Epithelial cell of prostate (primary cell): ENCODE measurements at regions not wholly inside any gene's neighbourhood (a gene's known extent, or its start where the extent isn't known, plus 50 kb on each side); places are given as distances from the start of the nearest gene placed in this dataset.
"Not testable (repeated sequence)": the region's sequence is repeated elsewhere in the genome, so short reads cannot be mapped to it uniquely, and the experiment has no call there.

Experiments used
- DNase-seq: peaks from one replicate; pipeline ENCODE4 v3.0.0-alpha.2; 2011; ENCODE audit warnings: low read depth, low spot score
- H3K27ac ChIP-seq: fragments of 450-650 bp; 2 replicates; pipeline ENCODE4 v1.5.1; 2017; ENCODE audit warnings: mild to moderate bottlenecking

DNA sequence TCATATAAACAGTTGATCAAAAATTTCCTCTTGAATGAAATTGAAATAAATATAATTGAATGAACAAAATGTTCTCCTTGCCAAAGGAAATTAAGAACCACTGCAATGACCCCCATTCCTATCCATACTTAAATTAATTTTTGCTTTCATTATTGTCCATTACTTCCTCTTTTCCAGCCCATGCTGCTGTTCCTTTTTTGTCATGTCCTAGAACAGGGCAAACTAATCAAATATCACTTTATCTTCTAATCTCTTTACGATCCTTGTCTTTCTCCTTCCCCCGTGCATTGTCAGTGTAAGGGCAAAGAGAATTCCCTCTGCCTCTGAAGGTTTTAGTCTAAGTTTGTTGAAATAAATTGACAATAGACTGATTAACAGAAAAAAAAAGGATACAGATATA, 203.0 kb downstream of the CENPC start:
- no peak for DNase-seq
- H3K27ac ChIP-seq: no peak overlapping the region

DNA sequence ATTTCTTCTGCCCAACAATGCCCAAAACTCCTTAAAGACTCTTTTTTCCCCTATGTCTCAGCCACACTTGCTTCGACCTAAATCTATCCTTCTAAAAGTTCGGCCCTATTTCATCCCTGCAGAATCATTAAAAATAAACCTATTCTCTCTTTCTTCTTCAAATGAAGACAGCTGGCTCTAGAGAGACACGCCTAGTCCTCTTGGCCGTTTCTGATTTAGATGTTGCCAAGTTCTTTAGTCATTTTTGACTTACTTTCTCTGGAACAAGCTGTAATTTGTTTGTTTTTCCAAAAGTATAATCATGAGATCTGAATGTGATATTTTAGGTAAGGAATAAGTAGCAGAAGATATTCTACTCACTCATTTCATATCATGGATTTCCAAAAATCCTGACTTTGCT, 211.6 kb downstream of the CENPC start:
- no peak for DNase-seq

GRCh38 chr4:67332627-67333026, 212.7 kb downstream of the CENPC start:
- no peak for DNase-seq

More for the DNA sequence above, 211.6 kb downstream of the CENPC start:
- no peak overlapping the region for H3K27ac ChIP-seq

DNA sequence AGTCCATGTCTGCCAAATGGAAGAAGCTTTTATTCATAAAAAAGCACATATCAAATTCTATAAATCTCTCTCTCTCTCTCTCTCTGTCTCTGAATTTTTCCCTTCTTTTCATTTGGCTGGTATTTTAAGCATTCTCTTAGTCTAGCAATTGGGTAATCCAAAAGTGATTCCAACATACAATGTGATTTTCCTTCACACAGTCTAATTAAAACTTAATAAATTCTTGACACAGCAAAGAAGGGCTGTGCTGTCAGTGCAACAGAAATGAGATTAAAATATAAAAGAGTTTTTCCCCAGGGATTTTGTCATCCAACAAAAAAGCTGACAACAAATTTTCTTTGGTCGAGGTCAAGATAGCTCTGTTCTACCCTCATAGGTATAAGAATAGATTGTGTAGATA, 216.9 kb downstream of the CENPC start:
- no peak for DNase-seq
- H3K27ac ChIP-seq: no peak overlapping the region

More at GRCh38 chr4:67332627-67333026, 212.7 kb downstream of the CENPC start:
- no peak overlapping the region for H3K27ac ChIP-seq

- no peak for DNase-seq
- H3K27ac ChIP-seq: no peak overlapping the region
These were observed 217.4 kb downstream of the CENPC start for GRCh38 chr4:67328018-67328278.

DNA sequence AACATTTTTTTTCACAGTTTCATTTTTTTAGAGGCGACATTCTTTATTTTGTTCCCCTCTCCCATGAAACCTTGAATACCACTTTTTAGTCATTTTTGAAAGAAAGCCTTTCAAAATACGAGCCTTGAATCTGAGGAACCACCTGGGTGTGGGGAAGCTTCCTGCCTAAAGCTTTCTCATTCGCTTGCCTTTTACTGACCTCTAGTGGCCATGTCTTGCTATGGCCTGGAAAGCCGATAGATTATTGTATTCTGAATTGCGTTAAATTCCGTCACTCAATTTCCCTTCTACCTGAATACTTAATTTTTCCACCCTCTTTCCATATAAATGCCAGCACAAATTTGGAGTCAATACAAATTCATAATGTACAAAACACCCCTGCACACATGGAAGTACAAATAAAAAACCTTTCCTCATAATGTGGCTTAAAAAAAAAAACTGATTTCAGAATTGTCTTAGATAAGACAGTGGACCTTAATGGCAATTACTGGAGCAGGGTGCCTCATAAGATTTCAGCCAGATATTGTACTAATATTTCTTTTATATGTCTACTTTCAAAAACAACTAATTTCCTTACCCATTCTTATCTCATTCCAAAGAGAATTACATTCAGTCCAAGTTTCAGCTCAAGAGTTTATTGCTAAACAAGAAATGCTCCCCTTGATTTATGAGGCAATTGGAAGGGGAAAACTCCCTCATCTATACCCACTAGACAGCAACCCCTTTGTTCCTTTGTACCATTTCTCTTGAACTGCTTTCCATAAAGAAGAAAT, 217.9 kb downstream of the CENPC start:
- no peak for DNase-seq
- no peak overlapping the region for H3K27ac ChIP-seq

- H3K27ac ChIP-seq: no peak overlapping the region
- DNase-seq: no peak
These were observed 219.5 kb downstream of the CENPC start for GRCh38 chr4:67325791-67326190.

DNA sequence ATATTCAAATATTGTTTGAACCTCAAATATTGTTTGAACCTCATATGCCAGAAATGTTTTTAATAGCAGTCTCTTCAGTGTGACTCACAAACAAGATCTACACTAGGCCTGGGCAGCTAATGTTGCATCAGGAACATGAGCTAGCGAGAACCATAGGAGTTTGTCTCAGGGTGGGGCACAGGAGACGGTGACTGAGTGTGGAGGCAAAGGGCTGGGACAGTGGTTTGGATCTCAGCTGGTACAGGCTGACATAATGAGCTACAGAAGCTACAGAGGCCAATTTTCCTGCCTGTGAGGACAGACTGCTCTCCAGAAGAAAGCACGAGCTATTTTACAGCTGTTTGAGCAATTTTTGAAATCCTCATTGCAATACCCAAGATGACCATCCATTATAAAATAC, 224.7 kb downstream of the CENPC start:
- no peak for DNase-seq
- no peak overlapping the region for H3K27ac ChIP-seq

GRCh38 chr4:67319607-67320006, 225.7 kb downstream of the CENPC start:
- DNase-seq, H3K27ac ChIP-seq: not testable (repeated sequence)

DNA sequence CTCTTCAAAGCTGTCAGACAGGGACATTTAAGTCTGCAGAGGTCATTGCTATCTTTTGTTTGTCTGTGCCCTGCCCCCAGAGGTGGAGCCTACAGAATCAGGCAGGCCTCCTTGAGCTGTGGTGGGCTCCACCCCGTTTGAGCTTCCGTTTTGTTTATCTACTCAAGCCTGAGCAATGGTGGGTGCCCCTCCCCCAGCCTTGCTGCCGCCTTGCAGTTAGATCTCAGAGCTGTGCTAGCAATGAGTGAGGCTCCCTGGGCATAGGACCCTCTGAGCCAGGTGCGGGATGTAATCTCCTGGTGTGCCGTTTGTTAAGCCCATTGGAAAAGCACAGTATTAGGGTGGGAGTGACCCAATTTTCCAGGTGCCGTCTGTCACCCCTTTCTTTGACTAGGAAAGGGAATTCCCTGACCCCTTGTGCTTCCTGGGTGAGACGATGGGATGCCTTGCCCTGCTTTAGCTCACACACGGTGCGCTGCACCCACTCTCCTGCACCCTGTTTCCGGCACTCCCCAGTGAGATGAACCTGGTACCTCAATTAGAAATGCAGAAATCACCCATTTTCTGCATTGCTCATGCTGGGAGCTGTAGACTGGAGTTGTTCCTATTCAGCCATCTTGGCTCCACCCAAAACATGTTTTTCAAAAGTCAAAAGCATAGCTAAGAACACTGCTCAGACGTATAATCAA, 244.7 kb downstream of the CENPC start:
- not testable (repeated sequence) for DNase-seq

GRCh38 chr4:67292636-67293035, 252.7 kb downstream of the CENPC start:
- no peak overlapping the region for H3K27ac ChIP-seq
- DNase-seq: no peak

More for the DNA sequence above, 244.7 kb downstream of the CENPC start:
- H3K27ac ChIP-seq: not testable (repeated sequence)

DNA sequence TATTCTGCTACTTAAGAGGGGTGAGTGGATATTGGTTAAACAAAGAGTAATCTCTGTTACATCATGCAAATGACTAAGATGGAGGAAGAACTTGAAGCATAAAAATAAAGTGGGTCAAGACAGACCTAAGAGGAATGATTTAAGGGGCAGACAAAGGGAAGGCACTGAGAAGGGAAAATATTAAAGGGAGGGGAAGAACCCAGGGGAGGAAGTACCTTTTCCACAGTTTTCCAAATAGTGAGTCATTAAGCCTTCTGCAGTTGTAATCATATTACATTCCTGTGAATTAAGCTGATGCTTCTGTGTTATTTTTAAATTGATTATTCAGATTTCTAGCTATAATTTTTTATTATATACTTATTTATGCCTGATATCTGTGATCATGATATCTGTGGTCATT, 253.3 kb downstream of the CENPC start:
- no peak for DNase-seq
- H3K27ac ChIP-seq: no peak overlapping the region

GRCh38 chr4:67291644-67292043, 253.7 kb downstream of the CENPC start:
- no peak for DNase-seq
- no peak overlapping the region for H3K27ac ChIP-seq

- no peak for DNase-seq
- no peak overlapping the region for H3K27ac ChIP-seq
These were observed 256.3 kb downstream of the CENPC start for GRCh38 chr4:67288964-67289363.

- H3K27ac ChIP-seq: no peak overlapping the region
- no peak for DNase-seq
These were observed 258.6 kb downstream of the CENPC start for GRCh38 chr4:67286724-67287123.

DNA sequence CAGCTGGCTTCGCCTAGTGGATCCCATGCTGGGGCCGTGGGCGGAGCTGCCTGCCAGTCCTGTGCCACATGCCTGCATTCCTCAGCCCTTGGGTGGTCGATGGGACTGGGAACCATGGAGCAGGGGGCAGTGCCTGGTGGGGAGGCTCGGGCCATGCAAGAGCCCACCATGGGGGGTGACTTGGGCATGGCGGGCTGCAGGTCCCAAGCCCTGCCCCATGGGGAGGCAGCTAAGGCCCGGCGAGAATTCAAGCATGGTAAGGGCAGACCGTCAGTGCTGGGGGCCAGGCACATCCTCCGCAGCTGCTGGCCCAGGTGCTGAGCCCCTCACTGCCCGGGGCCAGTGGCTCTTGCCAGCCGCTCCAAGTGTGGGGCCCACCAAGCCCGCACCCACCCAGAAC, 262.6 kb downstream of the CENPC start:
- DNase-seq: no peak

GRCh38 chr4:67275179-67275750, 270.0 kb downstream of the CENPC start:
- no peak overlapping the region for H3K27ac ChIP-seq
- no peak for DNase-seq

More for the DNA sequence above, 262.6 kb downstream of the CENPC start:
- no peak overlapping the region for H3K27ac ChIP-seq

DNA sequence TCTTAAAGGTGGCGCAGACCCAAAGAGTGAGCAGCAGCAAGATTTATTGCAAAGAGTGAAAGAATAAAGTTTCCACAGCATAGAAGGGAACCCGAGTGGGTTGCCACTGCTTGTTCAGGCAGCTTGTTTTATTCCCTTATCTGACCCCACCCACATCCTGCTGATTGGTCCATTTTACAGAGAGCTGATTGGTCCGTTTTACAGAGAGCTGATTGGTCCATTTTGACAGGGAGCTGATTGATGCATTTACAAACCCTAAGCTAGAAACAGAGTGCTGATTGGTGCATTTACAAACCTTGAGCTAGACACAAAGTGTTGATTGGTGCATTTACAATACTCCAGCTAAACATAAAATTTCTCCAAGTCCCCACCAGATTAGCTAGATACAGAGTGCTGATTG, 270.6 kb downstream of the CENPC start:
- not testable (repeated sequence) for DNase-seq, H3K27ac ChIP-seq

GRCh38 chr4:67273666-67274065, 271.6 kb downstream of the CENPC start:
- no peak for DNase-seq
- H3K27ac ChIP-seq: no peak overlapping the region

GRCh38 chr4:67261971-67262370, 283.3 kb downstream of the CENPC start:
- DNase-seq: no peak
- H3K27ac ChIP-seq: no peak overlapping the region

- no peak overlapping the region for H3K27ac ChIP-seq
- no peak for DNase-seq
These were observed 288.8 kb downstream of the CENPC start for GRCh38 chr4:67256388-67257043.
